ENCODE measurements at regions not wholly inside any gene's neighbourhood (a gene's known extent, or its start where the extent isn't known, plus 50 kb on each side); places are given as distances from the start of the nearest gene placed in this dataset.
A peak's percentile ranks its signal among the peaks of the same experiment; 100 is the strongest.
"Not testable (repeated sequence)": the region's sequence is repeated elsewhere in the genome, so short reads cannot be mapped to it uniquely, and the experiment has no call there.

DNA sequence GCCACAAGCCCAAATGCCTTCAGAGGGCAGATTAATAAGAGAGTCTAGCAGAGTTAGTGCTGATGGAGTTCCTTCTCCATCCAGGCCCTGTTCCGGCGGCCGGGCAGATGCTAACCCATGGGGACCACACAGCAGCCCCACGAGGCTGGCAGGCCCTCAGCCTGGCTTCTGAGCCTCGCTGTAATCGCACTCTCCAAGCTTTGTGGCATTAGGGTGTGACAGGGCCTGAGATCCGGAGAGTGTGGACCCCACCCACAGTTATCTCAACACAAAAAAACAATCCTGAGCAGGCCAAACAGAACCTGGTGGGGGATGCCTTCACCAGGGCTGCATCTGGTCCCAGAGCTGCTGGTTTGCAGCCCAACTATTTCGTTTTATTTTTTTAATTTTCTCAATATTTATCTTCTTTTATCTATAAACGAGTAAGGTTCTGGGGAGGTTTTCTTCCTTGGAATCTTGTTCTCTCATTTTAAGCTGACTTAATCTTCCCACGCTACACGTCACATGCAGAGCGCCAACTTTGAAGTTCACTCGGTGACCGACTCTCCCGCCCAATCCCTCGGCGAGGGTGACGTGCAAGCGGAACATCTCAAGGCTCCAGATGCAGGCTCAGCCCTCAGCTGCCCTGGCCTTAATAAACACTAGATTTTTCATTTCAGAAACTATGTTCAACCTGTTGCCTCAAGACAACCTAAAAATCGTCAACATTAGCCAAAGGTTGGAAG, 372.4 kb downstream of the BCL2L11 start:
- not testable (repeated sequence) for DNase-seq (ENCODE audit: extremely low read depth, low read depth)

DNA sequence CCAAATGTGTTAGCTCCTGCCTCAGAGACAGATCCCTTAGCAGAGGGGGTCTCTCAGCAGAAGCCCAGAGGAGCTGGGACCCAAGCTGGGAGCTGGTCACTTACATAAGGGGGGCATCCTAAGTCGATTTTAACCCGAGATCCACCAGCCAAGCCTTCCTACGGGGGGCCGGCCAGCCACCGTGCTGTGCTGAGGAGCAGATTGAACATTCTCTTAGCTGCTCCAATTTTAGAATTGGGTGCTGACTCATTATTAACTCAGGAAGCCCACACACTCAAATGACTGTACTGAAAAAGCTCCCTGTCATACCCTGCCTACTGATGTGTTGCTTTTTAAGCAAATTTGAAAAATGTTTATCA, 373.0 kb downstream of the BCL2L11 start:
- DNase-seq (ENCODE audit: extremely low read depth, low read depth) = not testable (repeated sequence)

DNA sequence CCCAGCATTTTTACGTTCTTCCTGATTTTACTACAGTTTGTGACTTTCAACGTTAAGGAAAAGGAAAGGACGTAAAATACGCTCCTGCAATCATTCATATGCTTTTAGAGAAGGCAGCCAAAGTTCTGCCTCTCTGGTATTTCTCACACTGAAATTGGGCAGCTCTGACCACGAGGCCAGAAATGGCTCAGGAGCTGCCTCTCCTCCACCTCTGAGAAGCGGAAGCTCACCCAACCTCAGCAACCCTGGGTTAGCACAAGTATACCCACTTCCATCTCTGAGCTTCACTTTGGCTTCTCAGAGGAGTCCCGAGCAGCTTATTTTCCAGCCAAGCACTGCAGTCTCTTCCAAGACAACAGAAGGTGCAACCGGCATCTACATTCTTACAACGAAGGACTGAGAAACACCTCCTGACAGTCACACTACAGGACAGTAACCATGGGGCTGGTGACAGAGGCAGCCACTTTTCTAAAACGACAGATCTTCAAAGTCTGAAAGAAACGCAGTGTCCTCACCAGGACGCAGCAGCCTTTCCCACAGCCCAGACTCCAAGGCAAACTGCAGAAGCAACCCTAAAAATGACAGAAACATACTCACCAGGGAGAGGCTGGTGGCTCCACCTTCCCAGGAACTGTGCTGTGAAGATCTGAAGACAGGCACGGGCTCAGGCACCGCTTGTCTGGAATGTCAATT, 373.7 kb downstream of the BCL2L11 start:
- not testable (repeated sequence) for DNase-seq (ENCODE audit: extremely low read depth, low read depth)

DNA sequence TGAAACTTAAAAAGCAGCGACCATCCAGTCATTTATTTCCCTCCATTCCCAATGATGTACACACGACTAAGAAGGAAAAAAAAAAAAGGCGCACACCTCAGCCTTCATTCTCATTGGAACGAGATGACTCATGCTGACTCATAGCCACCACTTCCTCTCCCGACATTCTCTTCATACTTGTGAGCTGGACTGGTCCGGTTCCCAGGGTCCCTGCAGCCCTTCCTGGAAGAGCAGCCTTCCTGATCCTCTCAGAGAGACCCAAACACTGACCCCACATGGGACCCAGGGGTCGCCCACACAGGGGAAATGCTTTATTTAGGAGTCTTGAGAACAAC, 374.2 kb downstream of the BCL2L11 start:
- not testable (repeated sequence) for DNase-seq (ENCODE audit: extremely low read depth, low read depth)

- DNase-seq (ENCODE audit: extremely low read depth, low read depth) = peak; percentile 8
Measured at GRCh38 chr2:111495636-111496035, 374.9 kb downstream of the BCL2L11 start.

DNA sequence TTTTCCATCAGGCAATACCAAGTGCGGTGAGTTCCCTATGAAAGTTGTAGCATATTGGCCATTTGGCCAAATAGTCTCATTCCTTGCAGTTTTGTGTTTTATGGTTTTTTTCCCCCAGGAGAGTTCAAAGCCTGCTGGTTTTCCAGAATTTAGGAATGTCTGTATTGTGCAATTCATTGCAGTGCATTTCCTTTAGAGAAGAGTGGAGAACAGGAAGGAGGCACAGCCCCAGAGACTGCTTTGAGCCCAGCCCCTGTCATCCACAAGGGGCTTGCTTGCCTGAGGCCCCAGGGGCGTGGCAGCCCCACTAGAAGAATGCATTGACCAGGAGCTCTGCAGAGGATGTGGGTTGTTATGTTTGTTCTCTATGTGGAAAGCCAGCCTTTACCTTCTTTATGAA, 375.5 kb downstream of the BCL2L11 start:
- not testable (repeated sequence) for DNase-seq (ENCODE audit: extremely low read depth, low read depth)

DNA sequence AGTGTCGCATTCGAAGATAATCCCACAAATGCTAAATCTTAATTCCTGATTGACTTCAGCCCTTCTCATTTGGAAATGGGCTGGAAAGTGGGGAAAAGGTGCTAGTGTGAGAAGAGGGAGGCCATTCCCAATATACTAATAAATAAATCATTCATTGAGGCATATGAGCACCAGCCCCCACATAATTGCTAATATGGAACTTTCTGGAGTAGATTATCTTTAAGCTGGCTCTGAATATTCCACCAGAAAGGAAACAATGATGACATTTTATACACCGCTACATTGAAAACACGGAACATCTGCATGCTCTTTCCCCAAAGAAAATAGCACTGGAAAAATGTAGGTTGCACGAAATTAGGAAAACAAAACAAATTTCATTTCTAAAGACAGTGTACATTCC, 376.1 kb downstream of the BCL2L11 start:
- DNase-seq (ENCODE audit: extremely low read depth, low read depth) = not testable (repeated sequence)

GRCh38 chr2:111497270-111497669, 376.6 kb downstream of the BCL2L11 start:
- not testable (repeated sequence) for DNase-seq (ENCODE audit: extremely low read depth, low read depth)

GRCh38 chr2:111500536-111501062, 379.9 kb downstream of the BCL2L11 start:
- not testable (repeated sequence) for DNase-seq (ENCODE audit: extremely low read depth, low read depth)

GRCh38 chr2:111503844-111504570, 380.0 kb downstream of the ANAPC1 start:
- DNase-seq (ENCODE audit: extremely low read depth, low read depth) = not testable (repeated sequence)

DNA sequence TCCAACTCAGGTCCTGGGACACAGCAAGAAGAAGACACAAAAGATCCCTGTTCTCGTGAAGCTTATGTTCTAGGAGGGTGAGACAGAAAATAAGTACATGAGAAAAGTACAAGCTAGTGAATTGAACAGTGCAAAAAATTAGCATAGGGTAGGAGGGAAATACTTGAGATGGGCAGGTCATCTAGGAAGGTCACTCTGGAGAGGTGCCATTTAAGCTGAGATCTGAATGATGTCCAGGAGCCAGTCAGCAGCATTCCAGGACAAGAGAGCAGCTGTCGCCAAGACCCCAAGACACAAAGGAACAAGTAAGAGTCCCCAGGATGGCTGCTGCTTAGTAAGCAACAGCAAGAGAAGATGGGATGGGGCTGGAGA, 379.4 kb downstream of the ANAPC1 start:
- DNase-seq (ENCODE audit: extremely low read depth, low read depth) = not testable (repeated sequence)

GRCh38 chr2:111505267-111505666, 378.7 kb downstream of the ANAPC1 start:
- DNase-seq (ENCODE audit: extremely low read depth, low read depth) = not testable (repeated sequence)

GRCh38 chr2:111506936-111507335, 377.1 kb downstream of the ANAPC1 start:
- DNase-seq (ENCODE audit: extremely low read depth, low read depth) = not testable (repeated sequence)

GRCh38 chr2:111509225-111509869, 374.6 kb downstream of the ANAPC1 start:
- DNase-seq (ENCODE audit: extremely low read depth, low read depth) = not testable (repeated sequence)

DNA sequence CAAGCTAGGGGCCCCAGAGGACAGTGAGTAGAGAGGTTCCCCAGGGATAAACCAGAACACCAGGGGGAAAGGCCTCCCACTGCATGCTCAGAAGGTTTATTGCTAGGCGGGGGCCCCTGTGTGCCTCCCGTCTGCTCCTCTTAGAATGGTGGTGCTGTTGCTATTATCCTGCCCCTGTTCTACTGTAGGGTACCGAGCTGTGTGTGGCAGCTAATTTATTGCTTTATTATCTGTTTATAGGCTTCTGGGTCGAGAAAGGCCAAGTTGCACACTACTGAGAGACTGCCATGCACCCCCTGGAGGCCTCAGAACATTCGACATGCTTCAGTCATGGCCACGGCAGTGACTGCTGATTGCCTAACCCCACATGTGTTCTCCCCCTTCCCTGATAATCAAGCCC, 373.6 kb downstream of the ANAPC1 start:
- not testable (repeated sequence) for DNase-seq (ENCODE audit: extremely low read depth, low read depth)

- not testable (repeated sequence) for DNase-seq (ENCODE audit: extremely low read depth, low read depth)
Measured at GRCh38 chr2:111511062-111511461, 372.9 kb downstream of the ANAPC1 start.

DNA sequence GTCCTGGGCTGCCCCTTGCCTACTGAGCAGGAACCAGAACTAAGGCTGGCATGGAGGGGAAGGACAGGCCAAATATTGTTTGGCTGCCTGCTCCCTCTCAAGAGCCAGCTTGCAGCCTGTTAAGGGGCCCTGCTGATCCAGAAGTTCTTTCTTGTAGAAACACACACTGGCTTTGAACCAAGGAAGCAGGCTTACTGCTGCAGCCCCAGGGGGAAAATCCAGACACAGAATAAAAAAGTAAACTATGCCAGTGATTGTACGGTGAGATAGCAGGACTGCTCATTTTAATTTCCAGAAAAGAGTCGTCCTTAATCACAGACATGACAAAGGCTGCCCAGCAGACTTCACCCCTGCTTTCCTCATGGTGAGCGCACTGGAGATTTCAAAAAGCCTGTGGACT, 371.6 kb downstream of the ANAPC1 start:
- DNase-seq (ENCODE audit: extremely low read depth, low read depth) = not testable (repeated sequence)

DNA sequence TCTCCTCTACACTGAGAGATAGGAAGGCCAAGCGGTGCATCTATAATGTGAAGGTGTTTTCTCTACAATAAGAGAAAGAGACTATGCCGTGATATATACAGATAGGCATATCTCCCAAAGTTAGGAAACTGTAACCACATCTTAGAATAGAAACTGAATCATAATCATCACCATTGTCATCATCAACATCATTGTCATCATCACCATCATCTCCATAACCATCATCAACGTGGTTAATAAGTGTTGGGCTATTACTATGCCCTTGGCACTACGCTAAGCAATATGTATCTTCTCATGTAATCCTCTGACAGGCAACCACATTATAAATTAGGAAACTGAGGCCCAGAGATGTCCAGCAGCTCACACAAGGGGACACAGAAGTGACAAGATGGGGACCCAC, 369.9 kb downstream of the ANAPC1 start:
- not testable (repeated sequence) for DNase-seq (ENCODE audit: extremely low read depth, low read depth)

GRCh38 chr2:111517050-111517720, 366.8 kb downstream of the ANAPC1 start:
- DNase-seq (ENCODE audit: extremely low read depth, low read depth) = not testable (repeated sequence)

GRCh38 chr2:111517721-111518053, 366.3 kb downstream of the ANAPC1 start:
- not testable (repeated sequence) for DNase-seq (ENCODE audit: extremely low read depth, low read depth)
